Activated CD8-positive, alpha-beta memory T cell treated with anti-CD3 and anti-CD28 coated beads for 36 hours (primary cell): ENCODE measurements at regions not wholly inside any gene's neighbourhood (a gene's known extent, or its start where the extent isn't known, plus 50 kb on each side); places are given as distances from the start of the nearest gene placed in this dataset.
"Not testable (repeated sequence)": the region's sequence is repeated elsewhere in the genome, so short reads cannot be mapped to it uniquely, and the experiment has no call there.

Experiments
- CTCF ChIA-PET: fragments of 350-600 bp; sonication (Branson Sonifier 250); formaldehyde crosslinking; loops from one replicate; lab custom pipeline; 2021; ENCODE audit warnings: antibody characterized with exemption; lab: Charles Lee
- POLR2A ChIA-PET: fragments of 350-600 bp; sonication (Branson Sonifier 250); formaldehyde crosslinking; loops from one replicate; lab custom pipeline; 2021; ENCODE audit warnings: antibody characterized with exemption; lab: Charles Lee

DNA sequence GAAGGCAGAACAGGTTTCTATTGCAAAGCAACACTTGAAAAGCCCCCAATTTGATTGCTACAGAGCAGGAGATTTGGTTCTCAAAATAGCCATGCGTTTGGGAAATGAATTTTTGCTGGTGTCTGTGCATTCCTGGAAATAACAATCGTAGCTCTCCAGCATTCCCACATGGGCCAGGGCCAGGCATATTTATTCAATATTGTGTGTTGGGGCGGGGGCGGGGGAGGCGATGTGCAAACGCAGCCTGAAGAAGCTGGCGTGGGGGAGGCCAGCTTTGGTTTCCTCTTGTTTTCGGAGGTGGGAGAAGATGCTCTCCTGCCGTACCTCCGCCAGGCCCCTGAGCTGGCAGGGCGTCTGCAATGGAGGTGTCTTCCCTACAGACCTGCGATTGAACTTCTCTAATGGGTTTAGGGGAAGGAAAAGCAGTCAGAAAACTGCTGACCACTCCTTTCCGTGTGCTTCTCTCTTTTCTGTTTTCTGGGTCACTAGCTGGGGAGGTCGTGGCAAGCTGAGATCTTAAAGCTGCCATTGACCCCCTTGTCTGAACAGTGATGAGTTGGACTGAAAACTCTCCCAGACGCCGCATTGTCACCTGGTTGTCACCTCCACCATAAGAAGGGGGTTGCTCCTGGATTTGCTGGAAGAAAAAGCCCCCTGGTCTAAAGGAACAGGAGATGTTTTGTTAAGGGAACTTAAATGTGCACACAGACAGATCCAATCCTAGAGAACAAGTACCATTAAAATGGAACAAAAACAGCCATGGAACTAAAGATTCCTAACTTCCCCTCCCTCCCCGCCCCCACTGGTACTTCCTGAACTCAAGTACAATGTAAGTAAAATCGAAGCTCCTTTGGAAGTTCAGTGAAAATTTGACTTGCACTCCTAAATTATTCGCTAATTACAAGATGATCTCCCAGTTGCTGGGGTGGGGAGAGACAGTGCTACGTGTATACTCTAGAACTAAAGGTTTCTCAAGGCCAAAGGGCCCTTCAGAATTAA is 56.4 kb upstream of the HABP2 start:
- ChIA-PET POLR2A (no interaction called here), CTCF (no interaction called here)

GRCh38 chr10:113497198-113497597 is 55.7 kb upstream of the HABP2 start:
- POLR2A ChIA-PET: no interaction called here
- CTCF ChIA-PET: no interaction called here

DNA sequence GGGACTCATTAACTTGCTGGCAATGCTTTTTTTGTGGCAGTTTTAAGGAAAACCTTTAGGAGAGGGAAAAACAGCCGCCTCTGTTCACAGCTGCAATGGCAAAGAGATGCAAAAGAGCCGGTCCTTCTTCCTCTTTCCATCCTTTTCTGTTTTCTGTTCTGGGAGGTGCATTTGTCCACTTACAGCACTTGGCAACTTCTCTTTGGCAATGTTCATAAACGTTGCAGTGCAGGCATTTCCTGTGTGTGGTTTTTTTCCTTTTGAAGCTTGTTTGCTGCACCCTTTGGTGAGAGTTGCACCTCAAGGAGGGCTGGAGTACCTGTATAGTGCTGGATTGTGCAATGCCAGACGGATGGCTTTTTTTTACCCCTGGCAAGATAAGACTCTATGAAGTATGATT is 53.9 kb upstream of the HABP2 start:
- ChIA-PET CTCF (no interaction called here), POLR2A (no interaction called here)

GRCh38 chr10:113499806-113500205 is 53.0 kb upstream of the HABP2 start:
- POLR2A ChIA-PET: no interaction called here
- CTCF ChIA-PET: no interaction called here

- CTCF ChIA-PET: not testable (repeated sequence)
These were observed 51.8 kb upstream of the HABP2 start for GRCh38 chr10:113501031-113501430.

More at GRCh38 chr10:113501031-113501430, 51.8 kb upstream of the HABP2 start:
- POLR2A ChIA-PET: not testable (repeated sequence)
